ENCODE measurements at regions not wholly inside any gene's neighbourhood (a gene's known extent, or its start where the extent isn't known, plus 50 kb on each side); places are given as distances from the start of the nearest gene placed in this dataset.
"Not testable (repeated sequence)": the region's sequence is repeated elsewhere in the genome, so short reads cannot be mapped to it uniquely, and the experiment has no call there.

DNA sequence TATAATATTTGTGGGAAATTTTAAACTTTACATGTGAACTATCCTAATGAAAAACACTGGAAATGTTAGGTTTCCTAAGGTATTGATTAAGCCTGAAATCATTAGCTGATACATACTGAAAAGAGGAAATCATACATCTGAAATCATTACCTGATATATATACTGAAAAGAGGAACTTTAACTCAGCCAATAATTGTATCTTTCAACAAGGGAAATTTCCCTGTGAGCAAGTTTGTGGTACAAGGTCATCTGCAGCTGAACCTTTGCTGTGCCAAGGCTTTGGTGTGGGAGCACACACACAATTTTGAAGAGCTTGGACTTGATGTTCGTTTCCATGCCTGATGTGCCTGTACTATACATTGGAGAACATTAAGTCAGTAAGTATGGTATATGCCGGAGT is 131.9 kb upstream of the USP9X start:
- no peak for DNase-seq

DNA sequence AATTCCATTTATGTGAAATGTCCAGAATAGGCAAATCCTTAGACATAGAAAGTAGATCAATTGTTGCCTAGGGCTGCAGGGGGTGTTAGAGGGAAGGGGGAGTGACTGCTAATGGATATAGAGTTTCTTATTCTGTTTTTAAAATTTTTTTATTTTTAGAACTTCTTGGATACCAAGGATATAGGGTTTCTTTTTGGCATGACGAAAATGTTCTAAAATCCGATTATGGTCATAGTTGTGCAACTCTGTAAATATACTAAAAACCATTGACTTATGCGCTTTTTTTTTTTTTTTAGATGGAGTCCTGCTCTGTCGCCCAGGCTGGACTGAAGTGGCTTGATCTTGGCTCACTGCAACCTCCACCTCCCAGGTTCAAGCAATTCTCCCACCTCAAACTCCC is 125.2 kb upstream of the USP9X start:
- DNase-seq = no peak

DNA sequence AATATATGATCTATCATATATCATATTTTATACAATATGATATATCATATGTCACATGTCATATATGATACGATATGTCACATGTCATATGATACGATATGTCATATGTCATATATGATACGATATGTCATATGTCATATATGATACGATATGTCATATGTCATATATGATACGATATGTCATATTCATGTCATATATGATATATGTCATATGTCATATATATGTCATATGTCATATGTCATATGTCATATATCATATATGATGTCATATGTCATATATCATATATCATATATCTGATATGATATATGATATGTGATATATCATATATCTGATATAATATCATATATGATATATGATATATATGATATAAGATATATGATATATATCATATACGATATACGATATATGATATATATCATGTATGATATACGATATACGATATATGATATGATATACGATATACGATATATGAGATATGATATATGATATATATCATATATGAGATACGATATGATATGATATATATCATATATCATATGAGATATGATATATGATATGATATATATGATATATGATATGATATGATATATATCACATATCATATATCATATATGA is 122.3 kb upstream of the USP9X start:
- no peak for DNase-seq

DNA sequence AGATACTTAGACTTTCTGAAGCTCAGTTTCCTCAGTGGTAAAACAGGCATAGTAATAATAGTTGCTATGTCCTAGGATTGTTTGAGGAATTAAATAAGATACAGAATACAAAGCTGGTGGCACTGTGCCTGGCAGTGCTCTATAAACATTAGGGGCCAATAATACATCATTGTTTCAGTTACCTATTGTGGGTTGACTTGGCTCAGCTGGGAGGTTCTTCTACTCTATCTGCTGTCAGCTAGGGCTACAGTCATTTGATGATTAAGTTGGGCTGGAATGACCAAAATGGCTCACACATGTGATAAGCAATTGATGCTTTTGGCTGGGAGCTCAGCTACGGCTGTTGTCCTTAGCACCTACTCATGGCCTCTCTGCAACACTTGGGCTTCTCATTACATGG is 121.2 kb upstream of the USP9X start:
- DNase-seq = no peak

DNA sequence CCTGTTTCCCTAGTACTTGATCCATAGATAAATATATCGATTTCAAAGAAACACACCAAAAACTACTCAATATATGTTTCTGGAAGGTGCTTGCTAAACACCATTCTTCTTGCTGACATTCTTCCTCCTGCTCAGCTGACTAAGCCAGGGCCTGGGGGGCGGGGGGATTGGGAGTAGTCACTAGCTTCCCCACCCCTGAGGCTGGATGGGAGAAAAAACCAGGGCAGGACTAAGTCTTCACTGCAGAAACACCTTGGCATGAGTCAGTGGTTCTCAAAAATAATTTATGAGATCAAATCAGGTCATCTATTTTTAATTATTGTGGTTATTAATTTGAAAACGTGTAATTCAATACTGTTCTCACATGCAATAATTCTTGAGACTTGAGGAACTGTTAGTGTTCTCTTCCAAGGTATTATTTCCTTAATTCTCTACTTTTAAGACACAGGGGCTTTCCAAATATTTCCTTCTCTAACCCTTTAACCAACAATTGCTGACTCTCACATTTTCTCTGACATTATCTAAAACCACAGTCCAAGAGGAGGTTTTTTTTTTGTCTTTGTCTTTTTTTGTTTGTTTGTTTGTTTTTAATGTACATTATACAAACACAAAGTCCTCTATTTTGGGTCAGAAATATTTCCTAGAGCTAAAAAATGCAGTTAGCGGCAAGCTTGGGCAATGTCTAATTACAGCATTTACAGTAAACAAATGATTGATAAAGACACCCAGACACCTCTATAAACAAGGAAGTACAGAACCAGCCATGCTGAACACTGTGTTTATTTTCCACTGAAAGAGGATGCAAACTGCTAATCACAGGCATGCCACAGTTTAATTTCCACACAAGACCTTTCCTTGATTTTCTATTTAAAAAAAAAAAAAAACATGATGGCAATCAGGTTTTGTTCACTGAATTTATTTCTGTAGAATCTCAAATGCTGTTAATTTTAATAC is 120.3 kb upstream of the USP9X start:
- DNase-seq = no peak

DNA sequence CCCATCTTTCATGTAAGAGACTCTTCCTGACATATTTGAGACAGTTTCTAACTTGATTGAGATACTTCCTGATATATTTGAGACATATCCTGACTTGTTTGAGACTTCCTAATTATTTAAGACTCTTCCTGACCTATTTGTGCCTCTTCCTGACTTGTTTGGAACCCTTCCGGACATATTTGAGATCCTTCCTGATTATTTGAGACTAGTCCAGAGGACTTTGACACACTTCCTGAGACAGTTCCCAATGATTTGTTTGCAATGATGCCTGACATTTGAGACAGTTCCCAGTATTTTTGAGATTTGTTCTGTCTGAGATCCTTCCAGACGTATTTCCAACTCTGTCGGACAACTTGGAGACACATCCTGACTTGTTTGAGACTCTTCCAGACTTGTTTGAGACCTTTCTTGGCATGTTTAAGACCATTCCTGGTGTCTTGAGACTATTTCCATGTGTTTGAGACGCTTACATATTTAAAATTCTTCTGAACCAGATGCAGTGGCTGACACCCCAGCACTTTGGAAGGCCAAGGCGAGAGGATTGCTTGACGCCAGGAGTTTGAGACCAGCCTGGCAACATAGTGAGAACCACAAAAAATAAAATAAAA is 118.9 kb upstream of the USP9X start:
- DNase-seq = no peak

DNA sequence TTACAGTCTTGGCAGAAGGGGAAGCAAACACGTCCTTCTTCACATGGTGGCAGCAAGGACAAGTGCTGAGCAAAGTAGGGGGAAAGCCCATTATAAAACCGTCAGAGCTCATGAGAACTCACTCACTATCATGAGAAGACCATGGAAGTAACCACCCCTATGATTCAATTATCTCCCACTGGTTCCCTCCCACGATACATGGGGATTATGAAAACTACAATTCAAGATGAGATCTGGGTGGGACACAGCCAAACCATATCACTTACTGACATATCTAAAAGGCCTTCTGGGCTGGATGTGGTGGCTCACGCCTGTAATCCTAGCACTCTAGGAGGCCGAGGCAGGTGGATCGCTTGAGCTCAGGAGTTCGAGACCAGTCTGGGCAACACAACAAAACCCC is 117.1 kb upstream of the USP9X start:
- DNase-seq = no peak

DNA sequence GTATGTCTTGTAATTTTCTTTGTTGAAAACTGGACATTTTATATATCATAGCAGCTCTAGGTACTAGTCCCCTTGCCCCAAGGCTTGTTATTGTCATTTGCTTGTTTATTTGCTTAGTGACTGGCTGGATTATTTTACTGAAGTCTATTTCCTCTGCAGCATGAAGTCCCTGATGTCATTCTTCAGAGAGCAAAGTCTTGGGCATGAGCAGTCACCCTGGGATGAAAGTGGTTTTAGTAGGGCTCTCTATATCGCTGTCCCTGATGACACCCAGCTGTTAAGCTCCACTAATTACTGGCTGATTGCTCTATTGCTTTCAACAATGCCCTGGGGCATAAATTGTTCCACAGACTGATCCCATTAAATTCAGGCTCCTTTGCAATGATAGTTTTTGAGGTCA is 113.5 kb upstream of the USP9X start:
- DNase-seq = no peak

DNA sequence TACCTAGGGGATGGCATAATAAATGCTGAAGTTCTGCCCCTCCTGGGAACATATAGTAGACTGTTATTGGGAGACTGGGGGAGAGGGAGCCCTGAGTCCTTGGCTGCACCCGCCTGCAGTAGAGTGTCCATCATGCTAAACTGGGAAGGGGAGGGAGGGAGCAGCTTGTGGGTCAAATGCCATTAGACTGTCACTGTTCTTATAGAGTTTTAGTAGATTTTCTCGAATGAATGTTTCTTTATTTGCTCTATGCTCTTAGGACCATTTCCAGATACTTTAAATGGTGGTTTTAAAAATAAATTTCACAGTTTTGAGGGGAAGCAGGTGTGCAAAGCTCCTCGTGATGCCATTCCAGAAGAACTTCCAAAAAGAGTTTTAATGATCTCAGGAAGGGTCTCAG is 111.6 kb upstream of the USP9X start:
- no peak for DNase-seq

DNA sequence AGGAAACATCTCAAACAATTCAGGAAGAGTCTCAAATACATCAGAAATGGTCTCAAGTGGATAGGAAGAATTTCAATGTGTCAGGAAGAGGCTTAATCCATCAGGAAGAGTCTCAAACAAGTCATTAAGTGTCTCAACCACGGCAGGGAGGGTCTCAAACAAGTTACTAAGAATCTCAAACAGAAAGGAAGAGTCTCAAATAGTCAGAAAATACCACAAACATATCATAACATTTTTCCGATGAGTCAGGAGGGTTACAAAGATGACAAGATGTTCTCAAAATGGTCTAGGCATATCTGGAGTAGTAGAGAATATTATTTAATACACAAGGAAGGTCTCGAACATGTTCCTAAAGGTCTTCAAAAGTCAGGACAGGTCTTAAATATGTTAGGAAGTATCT is 109.3 kb upstream of the USP9X start:
- no peak for DNase-seq

DNA sequence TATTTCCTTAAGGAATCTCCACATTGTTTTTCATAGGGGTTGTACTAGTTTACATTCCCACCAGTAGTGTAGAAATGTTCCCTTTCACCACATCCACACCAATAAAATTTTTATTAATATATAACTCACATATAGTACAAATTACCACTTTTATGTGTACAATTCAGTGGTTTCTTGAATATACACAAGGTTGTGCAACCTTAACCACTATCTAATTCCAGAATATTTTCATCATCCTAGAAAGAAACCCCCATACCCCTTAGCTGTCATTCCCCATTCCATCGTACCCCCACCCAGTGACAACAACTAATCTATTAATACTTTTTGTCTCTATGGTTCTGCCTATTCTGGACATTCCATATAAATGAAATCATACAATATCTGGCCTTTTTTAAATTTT is 108.3 kb upstream of the USP9X start:
- DNase-seq = no peak

DNA sequence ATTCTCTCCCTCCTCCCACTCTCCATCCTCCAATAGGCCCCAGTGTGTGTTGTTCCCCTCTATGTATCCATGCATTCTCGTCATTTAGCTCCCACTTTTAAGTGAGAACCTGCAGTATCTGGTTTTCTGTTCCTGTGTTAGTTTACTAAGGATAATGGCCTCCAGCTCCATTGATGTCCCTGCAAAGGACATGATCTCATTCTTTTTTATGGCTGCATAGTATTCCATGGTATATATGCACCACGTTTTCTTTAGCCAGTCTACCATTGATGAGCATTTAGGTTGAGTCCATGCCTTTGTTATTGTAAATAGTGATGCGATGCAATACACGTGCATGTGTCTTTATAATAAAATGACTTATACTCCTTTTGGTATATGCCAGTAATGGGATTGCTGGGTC is 100.3 kb upstream of the USP9X start:
- no peak for DNase-seq

DNA sequence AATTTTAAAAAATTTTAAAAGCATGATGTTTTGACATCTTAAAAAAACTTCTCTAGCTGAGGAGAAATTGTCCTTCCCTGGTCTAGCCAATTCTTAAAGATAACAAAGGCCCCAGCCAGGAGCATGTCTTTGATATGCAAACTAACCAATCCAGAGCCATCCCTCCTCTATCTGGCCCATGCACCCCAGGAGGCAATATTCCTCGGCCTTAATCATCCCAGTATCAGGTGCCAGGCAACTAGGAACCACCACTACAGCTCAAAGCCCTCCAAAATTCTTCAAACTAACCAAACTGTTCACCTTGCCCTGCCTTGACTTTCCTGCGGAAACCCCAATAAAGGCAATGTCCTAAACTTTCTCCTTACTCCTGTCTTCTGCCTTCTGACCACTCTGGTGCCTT is 97.8 kb upstream of the USP9X start:
- no peak for DNase-seq

DNA sequence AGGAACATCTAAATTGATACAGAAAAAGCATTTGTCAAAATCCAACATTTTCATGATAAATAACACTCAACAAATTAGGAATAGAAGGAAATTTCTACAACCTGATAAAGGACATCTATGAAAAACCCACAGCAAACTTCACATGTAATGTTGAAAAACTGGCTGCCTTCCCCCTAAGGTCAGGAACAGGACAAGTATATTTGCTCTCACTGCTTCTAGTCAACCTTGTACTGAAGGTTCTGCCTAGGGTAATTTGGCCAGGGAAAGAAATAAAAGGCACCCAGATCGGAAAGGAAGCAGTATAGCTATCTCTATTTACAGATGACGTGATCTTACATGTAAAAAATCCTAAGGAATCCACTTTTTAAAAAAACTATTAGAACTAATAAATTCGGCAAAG is 97.1 kb upstream of the USP9X start:
- DNase-seq = no peak

DNA sequence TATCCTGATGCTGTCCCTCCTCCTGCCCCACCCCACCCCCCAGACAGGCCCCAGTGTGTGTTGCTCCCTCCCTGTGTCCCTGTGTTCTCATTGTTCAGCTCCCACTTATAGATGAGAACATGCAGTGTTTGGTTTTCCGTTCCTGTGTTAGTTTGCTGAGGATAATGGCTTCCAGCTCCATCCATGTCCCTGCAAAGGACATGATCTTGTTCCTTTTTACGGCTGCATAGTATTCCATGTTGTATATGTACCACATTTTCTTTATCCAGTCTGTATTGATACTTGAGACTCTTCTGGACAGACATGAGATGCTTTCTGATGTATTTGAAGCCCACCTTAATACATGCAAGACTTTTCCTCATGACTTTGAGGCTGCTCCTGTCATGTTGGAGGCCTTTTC is 91.8 kb upstream of the USP9X start:
- DNase-seq = not testable (repeated sequence)

DNA sequence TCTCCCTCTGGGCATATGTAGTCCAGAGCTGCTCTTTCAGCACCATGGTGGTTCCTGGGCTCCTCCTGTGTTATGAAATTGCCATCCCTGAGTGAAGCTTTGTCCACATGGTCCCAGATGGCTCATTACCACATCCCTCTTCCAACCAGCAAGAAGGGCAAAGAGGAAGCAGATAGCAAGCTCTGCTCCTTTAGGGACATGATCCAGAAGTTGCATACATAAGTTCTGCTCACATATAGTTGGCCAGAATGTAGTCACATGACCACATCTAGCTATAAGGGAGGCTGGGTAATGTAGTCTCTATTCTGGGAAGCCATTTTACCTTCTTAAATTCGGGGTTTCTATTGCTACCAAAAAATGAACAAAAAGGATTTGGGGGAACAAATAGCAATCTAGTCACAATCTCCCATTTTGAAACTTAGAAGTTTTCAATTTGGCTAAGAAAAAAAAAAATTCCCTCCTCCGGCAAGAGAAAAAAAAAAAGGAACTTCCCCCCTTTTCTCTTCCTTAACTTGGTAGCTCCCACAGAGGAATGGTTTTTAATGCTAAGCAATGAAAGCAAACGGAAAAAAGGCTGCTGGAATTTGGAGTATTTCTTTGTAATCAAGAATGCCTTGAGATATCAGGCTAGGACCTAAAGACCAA is 88.2 kb upstream of the USP9X start:
- no peak for DNase-seq

DNA sequence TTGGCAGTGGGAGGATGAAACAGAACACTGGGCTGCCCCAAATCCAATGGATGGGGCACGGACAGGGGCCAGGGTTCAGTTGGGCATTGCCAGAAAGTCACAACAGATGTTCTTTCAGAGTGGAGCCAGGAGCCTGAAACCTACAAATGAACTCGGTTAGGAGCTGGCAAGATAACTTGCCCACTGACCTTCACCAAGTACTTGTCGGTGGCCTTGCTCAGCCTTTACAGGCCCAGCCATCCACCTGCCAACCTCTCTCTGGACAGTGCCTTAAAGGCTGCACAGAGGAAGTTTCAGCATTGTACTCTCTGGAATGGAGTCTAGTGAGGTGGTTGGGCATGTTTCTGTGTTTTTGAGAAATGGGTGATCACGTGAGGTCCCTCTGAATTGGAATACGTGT is 87.1 kb upstream of the USP9X start:
- no peak for DNase-seq

DNA sequence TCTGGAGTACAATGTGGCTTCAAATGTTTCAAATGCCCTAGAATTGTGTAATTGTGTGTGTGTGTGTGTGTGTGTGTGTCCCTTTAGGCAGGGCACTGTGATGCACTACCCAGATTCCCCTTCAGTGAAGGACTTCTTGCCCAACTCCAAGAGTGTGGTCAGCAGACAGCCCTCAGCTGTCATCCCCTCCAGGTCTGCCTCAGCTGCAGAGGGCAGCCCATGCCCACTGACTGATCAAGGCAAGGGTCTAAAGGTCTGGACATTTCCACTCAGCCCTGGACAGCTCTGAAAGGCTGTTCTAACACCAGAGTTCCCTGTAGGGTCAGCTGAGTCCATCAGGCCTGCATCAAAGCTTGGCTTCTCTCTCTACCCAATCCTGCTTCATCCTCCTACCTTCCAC is 83.9 kb upstream of the USP9X start:
- DNase-seq = no peak

DNA sequence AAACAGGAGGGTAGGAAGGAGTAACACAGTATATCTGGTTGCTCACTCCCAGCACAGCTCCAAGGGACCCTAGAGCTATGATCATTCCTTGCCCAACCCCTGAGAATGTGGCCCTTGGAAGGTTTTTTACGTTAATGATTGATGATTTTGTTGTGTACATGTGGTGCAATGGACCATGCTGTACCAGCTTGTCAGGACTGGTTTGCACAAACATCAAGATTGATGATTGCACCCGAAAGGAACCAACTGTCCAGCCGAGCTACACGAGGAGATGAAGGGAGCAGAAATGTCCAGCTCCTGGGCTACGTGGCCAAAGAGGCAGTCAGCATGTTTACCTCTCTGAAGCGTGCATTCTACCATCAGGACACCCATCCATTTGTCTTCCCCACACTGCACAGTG is 83.2 kb upstream of the USP9X start:
- no peak for DNase-seq

DNA sequence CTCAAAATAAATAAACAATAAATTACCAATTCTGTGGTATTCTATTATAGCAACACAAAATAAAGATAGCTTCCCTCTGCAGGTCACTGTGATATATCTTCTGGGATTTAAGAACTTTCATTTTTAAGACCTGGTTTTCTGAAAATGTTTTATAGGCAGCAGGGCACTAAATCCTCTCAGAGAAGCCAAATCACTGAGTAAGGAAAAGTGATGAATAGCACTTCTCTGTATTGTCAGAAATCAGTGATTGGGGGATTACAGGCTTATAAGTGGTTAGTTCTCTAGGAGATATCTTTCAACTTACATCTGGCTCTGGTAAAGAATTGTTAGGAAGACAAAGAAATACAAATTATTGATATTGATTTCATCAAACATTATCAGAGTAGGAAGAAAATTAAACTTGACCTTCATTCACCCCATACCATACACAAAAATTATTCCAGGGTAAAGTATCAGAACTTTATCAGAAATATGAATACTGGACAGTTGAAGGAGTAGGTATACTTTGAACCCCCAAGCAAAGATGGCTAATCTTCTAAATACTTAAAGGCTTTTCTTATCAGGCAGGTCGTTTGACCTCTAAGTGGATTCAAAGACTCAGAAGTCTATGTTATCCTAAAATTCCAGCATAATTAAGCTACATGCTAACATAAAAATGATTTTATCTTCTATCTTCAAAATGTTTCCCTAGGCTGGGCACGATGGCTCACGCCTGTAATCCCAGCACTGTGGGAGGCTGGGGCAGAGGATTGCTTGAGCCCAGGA is 81.6 kb upstream of the USP9X start:
- no peak for DNase-seq

DNA sequence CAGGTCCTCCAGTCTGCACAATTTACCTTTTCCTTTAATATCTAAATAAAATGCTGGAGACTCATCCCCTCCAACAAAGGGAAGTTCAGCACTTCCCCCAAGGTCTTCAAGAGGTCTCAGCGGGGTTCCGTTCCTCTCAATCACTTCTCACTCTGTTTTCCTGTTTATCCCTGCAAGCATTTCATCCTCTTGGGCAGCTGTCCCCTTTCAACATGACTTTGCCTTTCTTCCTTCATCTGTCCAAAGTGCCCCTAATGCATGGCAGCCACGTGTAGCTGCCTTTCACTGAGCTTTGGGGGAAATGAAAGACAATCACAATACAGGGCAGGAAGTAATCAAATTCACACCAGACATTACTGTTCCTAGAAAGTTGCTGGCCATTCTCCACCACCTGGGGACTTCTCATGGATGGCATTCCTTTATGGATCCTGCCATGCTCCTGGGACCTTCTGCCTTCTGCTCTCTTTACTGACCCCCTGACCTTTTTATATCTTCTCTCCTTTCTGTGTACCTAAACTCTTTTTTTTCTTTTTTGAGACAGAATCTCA is 79.7 kb upstream of the USP9X start:
- no peak for DNase-seq
